HG03135 (cell line): ENCODE measurements at regions not wholly inside any gene's neighbourhood (a gene's known extent, or its start where the extent isn't known, plus 50 kb on each side); places are given as distances from the start of the nearest gene placed in this dataset.
"Not testable (repeated sequence)": the region's sequence is repeated elsewhere in the genome, so short reads cannot be mapped to it uniquely, and the experiment has no call there.

Source experiments
- ATAC-seq: cut with Tn5 transposase; IDR thresholded peaks from one replicate; pipeline ENCODE4 v1.9.1; 2021; ENCODE audit warnings: mild to moderate bottlenecking, moderate library complexity; ENCODE audit not compliant: unreplicated experiment

DNA sequence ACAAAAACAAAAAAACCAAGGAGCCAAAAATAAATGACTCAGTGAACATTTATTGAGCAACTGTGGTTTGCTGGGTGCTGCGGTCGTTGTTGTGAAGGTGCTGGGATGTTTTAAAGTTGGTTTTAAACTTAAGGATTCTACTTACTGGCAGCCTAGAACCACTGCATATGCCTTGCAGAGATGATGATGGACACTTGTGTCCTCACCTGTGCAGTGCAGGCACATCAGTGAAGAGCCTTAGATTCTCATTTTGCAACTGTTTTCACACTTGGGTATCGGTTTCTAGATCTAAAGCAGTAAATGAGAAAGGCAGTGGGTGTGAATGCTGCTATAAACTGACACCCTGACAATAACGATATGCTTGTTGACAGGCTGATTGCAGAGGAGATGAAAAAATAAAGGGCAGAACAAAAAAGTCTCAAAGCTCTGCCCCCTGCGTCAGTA, 68.8 kb downstream of the UTRN start:
- ATAC-seq, result no peak

GRCh38 chr6:144359783-144360182, 74.6 kb downstream of the UTRN start:
- ATAC-seq, result no peak

DNA sequence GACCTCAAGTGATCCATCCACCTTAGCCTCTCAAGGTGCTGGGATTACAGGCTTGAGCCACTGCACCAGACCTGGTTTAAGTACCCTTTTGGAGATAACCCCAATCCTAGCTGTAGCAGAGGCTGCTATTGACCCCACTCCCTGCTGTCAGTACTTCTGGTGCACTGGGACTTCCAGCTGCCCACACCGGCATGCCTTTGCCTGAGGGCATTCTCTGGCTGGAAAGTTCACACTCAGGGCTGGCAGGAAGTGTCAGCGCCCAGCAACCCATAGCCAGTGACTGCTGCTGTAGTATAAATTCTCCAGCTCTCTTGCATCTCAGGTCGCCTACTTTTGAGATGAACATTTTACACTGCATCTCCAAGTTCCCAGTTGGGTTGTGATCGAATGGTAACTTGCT, 75.3 kb downstream of the UTRN start:
- ATAC-seq, result no peak

DNA sequence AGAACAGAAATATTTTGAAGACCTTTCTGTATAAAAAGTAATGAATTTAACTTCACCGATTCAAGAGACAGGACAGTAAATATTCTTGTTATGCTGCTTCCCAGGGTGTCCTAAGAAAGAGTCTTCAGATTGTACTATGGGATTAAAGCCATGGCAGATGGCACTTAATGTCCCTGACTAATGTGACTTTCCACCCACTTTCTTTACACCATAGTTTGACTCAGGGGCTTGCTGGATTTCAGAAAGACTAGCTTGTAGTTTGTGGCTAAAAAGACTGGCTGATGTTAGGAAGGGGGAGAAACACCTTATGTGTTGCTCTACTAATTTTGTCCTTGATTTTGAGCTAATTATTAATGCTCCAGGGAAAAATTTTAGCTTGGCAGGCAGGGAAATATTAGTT, 75.9 kb downstream of the UTRN start:
- no peak for ATAC-seq

DNA sequence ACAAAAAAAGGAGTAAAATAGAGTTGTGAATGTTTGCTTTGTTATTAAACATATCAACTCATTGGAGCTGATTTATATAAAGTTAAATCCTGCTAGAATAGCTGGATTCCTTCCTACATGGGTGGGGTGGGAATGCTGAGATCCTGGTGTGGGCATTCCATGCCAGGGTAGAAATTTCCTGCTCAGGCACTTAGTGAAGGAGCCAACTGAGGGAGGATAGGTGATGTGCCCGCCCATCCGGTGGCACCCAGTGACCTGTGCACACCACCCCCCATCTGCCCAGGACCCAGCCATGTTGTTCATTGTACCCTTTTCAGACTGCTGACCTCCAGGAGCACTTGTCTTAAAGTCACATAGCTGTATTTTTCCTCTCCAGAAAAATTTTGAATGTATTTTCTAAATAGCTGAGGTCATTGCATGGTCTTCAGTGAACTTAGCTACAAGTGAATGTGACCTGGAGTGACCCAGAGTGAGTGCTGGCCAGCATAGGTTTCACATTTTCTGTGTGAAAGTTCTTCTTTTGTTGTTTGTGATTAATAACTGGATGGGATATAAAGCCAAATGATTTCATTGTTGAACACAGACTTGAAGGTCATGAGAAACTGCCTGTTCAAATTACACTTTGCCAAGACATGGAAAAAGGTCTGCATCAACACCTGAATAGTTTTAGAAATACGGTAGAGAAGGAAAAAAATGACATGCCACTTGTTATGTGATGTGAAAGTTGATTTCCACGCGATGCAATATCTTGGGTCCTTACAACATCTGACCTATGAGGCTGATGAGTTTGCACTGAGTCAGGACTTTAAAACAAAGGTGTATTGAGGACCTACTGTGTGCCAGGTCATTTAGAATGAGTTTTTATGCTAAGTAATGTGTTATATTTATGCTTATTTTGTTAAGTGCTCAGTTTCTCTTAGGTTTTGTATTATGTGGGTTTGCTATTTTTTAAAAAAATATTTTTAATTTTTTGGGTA, 77.2 kb downstream of the UTRN start:
- no peak for ATAC-seq

- ATAC-seq, result no peak
Measured at GRCh38 chr6:144364208-144364720, 79.1 kb downstream of the UTRN start.

- no peak for ATAC-seq
Measured at GRCh38 chr6:144364782-144365181, 79.6 kb downstream of the UTRN start.

GRCh38 chr6:144365271-144365670, 80.1 kb downstream of the UTRN start:
- no peak for ATAC-seq

GRCh38 chr6:144369696-144370095, 84.6 kb downstream of the UTRN start:
- not testable (repeated sequence) for ATAC-seq

DNA sequence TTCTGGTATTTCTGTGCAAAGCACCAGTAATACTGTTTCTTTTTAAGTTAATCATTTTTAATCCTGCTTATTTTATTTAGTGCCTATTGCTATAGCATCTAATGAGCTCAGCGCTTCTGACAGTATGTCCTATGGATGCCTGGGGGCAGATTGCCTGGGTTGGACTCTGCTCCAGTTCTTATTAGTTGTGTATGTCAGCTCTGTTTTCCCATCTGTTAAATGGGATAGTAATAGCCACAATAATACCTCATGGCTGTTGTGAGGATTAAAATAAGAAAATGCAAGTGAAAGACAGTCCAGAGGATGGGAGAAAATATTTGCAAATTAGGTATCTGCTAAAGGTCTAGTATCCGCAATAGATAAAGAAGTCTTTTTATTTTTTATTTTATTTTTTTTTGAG, 87.0 kb downstream of the UTRN start:
- no peak for ATAC-seq

- no peak for ATAC-seq
Measured at GRCh38 chr6:144372611-144373594, 87.8 kb downstream of the UTRN start.

DNA sequence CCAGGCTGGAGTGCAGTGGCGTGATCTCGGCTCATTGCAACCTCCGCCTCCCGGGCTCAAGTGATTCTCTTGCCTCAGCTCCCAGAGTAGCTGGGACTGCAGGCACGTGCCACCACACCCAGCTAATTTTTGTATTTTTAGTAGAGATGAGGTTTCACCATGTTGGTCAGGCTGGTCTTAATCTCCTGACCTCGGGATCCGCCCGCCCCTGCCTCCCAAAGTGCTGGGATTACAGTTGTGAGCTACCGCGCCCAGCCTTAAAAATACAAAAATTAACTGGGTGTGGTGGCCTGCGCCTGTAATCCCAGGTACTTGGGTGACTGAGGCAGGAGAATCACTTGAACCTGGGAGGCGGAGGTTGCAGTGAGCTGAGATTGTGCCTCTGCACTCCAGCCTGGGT, 89.4 kb downstream of the UTRN start:
- not testable (repeated sequence) for ATAC-seq

DNA sequence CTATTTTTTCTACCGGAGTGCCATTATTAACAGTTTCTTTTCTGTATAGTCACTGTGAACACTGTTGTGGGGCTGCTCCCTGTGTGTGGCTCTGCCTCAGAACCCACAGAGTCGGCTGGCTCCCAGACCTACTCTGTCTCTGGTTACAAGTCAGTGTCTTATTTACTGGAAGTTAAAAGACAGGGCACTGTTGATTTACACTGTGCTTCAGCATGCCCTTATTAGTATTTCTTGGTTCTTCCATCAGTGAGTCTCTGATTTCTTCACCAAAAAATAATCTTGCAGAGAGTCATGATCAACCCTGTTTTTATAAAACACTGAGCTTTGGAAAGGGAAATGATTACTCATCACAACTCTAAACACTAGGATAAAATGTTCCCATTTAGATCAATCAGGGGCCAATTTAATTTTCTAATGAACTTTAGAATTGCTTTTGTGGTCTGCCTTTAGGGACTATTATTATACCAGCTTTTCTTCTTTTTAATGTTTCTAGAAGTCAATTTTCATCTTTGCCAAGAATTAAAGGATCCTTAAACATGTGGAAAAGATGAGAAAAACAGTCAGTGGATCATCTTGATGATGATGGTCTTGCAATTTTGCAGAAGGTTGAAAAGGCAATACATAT, 92.6 kb downstream of the UTRN start:
- ATAC-seq, result no peak

DNA sequence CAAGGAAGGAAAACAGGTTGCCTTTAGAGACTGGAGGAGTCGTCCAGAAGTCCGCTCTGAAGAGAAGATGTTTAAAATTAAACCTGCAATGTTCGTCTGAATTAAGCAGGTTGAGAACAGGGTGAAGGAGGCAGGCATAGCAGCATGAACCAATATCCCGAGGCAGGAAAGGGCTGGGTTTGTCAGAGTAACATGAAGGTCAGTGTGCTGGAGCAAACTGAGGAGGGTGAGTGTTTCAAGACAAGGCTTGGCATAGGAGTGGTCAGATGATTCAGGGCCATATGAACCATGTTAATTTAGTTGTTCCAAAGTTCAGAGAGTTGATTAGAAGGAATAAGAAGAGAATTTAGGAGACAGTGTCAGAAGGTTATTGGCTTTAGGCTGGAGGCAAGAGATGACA, 93.3 kb downstream of the UTRN start:
- ATAC-seq, result no peak

DNA sequence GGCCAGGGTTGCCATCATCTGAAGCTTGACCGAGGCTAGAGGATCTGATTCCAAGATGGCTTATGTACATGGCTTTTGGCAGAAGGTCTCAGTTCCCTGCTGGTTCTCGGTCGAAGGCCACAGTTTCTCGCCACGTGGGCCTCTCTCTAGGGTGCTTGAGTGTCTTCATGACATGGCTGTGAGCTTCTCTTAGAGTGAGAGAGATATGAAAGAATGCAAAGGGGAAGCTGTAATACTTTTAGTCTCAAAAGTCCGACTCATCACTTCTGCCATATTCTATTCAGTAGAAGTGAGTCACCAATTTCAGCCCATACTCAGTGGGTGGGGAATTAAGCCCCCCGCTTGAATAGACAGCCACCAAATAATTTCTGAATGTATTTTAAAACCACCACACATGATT, 94.2 kb downstream of the UTRN start:
- ATAC-seq, result no peak

DNA sequence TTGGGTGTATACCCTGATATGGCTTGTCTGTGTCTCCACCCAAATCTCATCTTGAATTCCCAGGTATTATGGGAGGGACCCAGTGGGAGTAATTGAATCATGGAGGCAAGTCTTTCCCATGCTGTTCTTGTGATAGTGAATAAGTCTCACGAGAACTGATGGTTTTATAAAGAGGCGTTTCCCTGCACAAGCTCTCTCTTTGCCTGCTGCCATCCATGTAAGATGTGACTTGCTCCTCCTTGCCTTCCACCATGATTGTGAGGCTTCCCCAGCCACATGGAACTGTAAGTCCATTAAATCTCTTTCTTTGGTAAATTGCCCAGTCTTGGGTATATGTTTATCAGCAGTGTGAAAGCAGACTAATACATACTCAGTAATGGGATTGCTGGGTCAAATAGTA, 96.4 kb downstream of the UTRN start:
- not testable (repeated sequence) for ATAC-seq

DNA sequence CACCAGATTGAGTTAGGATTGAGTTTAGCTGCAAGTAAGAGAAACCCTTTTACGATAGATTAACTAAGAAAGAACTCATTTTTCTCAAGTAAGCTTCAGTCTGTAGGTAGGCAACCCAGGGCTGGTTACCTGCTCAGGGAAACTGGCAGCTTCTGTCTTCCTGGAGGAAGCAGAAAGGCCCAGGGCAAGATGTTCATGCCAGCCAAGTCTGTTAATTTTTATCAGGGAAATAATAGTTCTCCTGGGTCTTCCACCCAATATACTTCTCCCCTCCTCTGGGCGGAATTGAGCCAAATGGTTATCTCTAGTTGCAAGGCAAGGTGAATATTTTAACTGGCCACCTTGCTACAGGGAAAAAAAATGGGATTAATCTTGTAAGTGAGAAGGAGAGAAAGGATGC, 98.2 kb downstream of the UTRN start:
- ATAC-seq, result no peak

GRCh38 chr6:144384427-144384826, 99.3 kb downstream of the UTRN start:
- no peak for ATAC-seq

DNA sequence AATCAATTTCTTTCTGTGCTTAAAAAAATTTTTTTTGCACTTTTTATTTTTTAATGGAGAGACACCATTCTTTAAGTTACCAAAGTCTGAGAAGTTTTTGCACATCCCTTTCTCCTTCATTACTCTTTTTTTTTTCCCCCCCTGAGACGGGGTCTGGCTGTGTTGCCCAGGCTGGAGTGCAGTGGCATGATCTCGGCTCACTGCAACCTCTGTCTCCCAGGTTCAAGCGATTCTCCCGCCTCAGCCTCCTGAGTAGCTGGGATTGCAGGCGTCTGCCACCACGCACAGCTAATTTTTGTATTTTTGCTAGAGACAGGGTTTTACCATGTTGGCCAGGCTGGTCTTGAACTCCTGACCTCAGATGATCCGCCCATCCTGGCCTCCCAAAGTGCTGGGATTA, 104.3 kb downstream of the UTRN start:
- ATAC-seq, result not testable (repeated sequence)

DNA sequence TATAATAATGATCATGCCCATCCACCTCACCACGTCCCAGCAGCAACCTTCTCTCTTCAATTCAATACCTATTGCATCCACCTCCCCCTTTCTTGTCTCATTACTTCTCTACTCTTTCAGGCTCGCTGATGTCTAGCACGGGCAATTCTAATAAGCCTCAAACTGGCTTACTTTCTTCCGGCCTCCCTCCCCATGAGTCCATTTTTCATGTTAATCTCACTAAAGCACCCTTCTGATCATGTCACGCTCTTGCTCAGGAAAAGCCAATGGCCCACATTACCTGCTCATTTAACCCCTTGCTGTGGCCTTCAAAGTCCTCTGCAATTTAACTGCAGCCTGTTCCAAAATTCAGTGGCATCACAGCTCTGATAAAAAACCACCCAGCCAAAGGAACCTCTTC, 105.1 kb downstream of the UTRN start:
- ATAC-seq, result no peak

- ATAC-seq, result no peak
Measured at GRCh38 chr6:144390886-144391285, 105.8 kb downstream of the UTRN start.
